Inferior parietal cortex (tissue), 1 donor: ENCODE measurements at regions not wholly inside any gene's neighbourhood (a gene's known extent, or its start where the extent isn't known, plus 50 kb on each side); places are given as distances from the start of the nearest gene placed in this dataset.

ENCODE experiments used
- DNase-seq: peaks from one replicate; pipeline ENCODE4 v3.0.0-alpha.2; 2016; ENCODE audit errors: extremely low spot score

- DNase-seq = no peak
Observed at GRCh38 chr1:234989479-234990327, 138.9 kb downstream of the TOMM20 start.

DNA sequence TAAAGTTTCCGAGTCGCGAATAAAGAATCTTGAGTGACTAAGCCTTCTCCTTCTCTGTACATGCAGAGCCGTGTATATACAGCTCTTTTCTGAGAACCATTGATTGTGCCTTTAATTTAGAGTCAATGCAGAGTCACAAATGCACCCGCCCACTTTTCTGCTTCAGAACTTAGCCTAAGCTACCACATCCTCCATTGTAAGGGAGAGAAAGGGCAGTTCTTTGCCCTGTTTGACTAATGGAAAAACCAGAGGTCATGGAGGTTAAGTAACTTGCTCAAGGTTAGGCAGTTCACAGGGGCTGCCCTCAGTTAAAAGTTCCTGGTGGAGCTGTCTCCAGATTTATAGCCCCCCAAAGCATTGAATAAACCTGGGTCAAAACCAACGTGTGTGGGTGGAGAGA is 139.6 kb downstream of the TOMM20 start:
- no peak for DNase-seq

GRCh38 chr1:234988536-234988935 is 140.1 kb downstream of the TOMM20 start:
- DNase-seq = no peak

GRCh38 chr1:234988155-234988517 is 140.5 kb downstream of the TOMM20 start:
- DNase-seq = no peak

- no peak for DNase-seq
Observed at GRCh38 chr1:234987415-234988154, 141.1 kb downstream of the TOMM20 start.

- no peak for DNase-seq
Observed at GRCh38 chr1:234986750-234987414, 141.8 kb downstream of the TOMM20 start.

GRCh38 chr1:234985516-234986294 is 142.9 kb downstream of the TOMM20 start:
- DNase-seq = no peak

- DNase-seq = no peak
Observed at GRCh38 chr1:234985007-234985370, 143.6 kb downstream of the TOMM20 start.

- DNase-seq = no peak
Observed at GRCh38 chr1:234983564-234984238, 144.9 kb downstream of the TOMM20 start.

- DNase-seq = no peak
Observed at GRCh38 chr1:234981758-234982157, 146.9 kb downstream of the TOMM20 start.

- no peak for DNase-seq
Observed at GRCh38 chr1:234980645-234981396, 147.8 kb downstream of the TOMM20 start.

DNA sequence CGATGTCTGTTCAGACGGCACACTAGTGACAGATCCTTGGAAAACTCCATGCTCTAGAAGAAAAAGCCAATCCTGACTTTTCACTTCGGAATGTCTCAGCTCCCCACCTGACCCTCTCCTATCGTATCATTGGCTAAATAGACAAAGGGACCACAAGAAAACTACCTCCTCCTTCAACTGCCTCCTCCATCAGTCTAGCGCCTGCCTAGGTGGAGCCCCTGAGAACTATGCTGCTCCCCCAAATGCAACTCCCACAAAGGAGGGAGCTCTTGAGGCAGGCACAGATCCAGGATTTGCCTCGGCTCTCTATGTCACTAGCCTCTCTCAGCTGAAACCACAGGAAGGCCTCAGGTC is 148.4 kb downstream of the TOMM20 start:
- DNase-seq = no peak

GRCh38 chr1:234979296-234980279 is 149.0 kb downstream of the TOMM20 start:
- no peak for DNase-seq

GRCh38 chr1:234978397-234979295 is 150.0 kb downstream of the TOMM20 start:
- no peak for DNase-seq

DNA sequence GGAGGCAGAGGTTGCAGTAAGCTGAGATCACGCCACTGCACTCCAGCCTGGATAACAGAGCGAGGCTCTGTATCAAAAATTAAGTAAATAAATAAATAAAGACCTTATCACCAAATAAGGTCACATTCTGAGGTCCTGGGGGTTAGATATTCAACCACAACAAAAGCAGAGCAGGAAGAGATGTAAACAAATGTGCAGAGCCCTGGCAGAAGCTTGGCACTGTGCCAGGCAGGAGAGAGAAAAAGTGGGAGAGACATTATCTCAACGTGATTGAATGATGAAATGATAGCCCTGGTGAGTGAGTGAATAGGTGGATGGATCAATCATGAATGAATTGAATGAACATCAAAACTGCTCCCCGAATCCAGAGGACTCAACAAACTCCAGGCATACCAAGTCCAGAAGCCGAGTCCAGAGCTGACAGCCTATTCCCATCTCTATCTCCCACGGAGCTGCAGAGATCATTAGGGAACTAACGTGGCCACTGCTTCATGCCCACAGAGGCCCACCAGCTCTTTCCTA is 150.7 kb downstream of the TOMM20 start:
- DNase-seq = no peak

- no peak for DNase-seq
Observed at GRCh38 chr1:234976861-234977680, 151.6 kb downstream of the TOMM20 start.
